Endodermal cell (in vitro differentiated cells): ENCODE measurements at regions not wholly inside any gene's neighbourhood (a gene's known extent, or its start where the extent isn't known, plus 50 kb on each side); places are given as distances from the start of the nearest gene placed in this dataset.

Experiments used
- DNase-seq: peaks from one replicate; pipeline ENCODE4 v3.0.0-alpha.2; 2017
- H3K27ac ChIP-seq: 2 replicates; pipeline ENCODE4 v1.5.1; 2013; ENCODE audit warnings: mild to moderate bottlenecking, low read depth, low read length, moderate library complexity
- H3K27me3 ChIP-seq: 2 replicates; pipeline ENCODE4 v1.6.1; 2013; ENCODE audit warnings: mild to moderate bottlenecking, low read length, moderate library complexity; ENCODE audit not compliant: insufficient read depth, control insufficient read depth, poor library complexity, severe bottlenecking
- H3K36me3 ChIP-seq: 2 replicates; pipeline ENCODE4 v1.7.0; 2013; ENCODE audit warnings: mild to moderate bottlenecking, low read length, moderate library complexity; ENCODE audit not compliant: control insufficient read depth, insufficient read depth
- H3K4me1 ChIP-seq: one replicate; pipeline ENCODE4 v1.7.0; 2013; ENCODE audit warnings: low read length; ENCODE audit not compliant: control insufficient read depth, insufficient read depth
- H3K4me3 ChIP-seq: 2 replicates; pipeline ENCODE4 v1.5.1; 2013; ENCODE audit warnings: mild to moderate bottlenecking, low read length, moderate library complexity
- H3K9ac ChIP-seq: 2 replicates; pipeline ENCODE4 v1.6.1; 2013; ENCODE audit warnings: mild to moderate bottlenecking, low read length, moderate library complexity; ENCODE audit not compliant: poor library complexity, severe bottlenecking; ENCODE audit errors: extremely low read depth
- H3K9me3 ChIP-seq: 2 replicates; pipeline ENCODE4 v1.6.1; 2013; ENCODE audit warnings: mild to moderate bottlenecking, low read length, moderate library complexity; ENCODE audit not compliant: control insufficient read depth
- H3K27ac Mint-ChIP-seq: 2 replicates; pipeline ENCODE4 v1.8.0; 2020; ENCODE audit warnings: mixed read lengths
- H3K27me3 Mint-ChIP-seq: 2 replicates; pipeline ENCODE4 v1.8.0; 2021; ENCODE audit warnings: mild to moderate bottlenecking, mixed read lengths; ENCODE audit not compliant: insufficient read depth
- H3K36me3 Mint-ChIP-seq: 2 replicates; pipeline ENCODE4 v1.8.0; 2020; ENCODE audit warnings: low read depth, mixed read lengths
- H3K4me1 Mint-ChIP-seq: 2 replicates; pipeline ENCODE4 v1.8.0; 2020; ENCODE audit warnings: mixed read lengths
- H3K4me3 Mint-ChIP-seq: 2 replicates; pipeline ENCODE4 v1.8.0; 2020; ENCODE audit warnings: mild to moderate bottlenecking, moderate library complexity, mixed read lengths
- H3K9me3 Mint-ChIP-seq: 2 replicates; pipeline ENCODE4 v1.8.0; 2020; ENCODE audit warnings: mild to moderate bottlenecking, mixed read lengths
- CTCF ChIP-seq: fragments of 200-600 bp; sonication (generic); conservative IDR thresholded peaks from 2 replicates; pipeline ENCODE4 v1.5.0; 2021; ENCODE audit warnings: antibody characterized with exemption, mild to moderate bottlenecking
- WGBS, 2 experiments: methylation state at CpG; one replicate each; pipeline versions ENCODE4 v1.1.5 to v1.1.7; 2013; ENCODE audit warnings: missing lambda C conversion rate in 2 of 2, mixed read lengths in 1 of 2; ENCODE audit not compliant: insufficient coverage in 1 of 2, insufficient read length in 1 of 2; 5-methylcytosine and 5-hydroxymethylcytosine counted together

- H3K4me1 ChIP-seq = peaks cover 10% of the 10 kb centered on the region
- H3K27me3 ChIP-seq = no peaks in the 10 kb centered on the region
- no peak overlapping the region for H3K27ac ChIP-seq
- H3K36me3 ChIP-seq = no peaks in the 10 kb centered on the region
- H3K4me3 ChIP-seq = no peak overlapping the region
- peak; percentile 59 for DNase-seq
- 88 to 96% methylated on average over 5 to 14 of the region's 14 CpGs for WGBS, 2 experiments
- peaks cover 7% of the 10 kb centered on the region for H3K4me1 Mint-ChIP-seq
- H3K4me3 Mint-ChIP-seq = no peak overlapping the region
- no peaks in the 10 kb centered on the region for H3K36me3 Mint-ChIP-seq
- no peaks in the 10 kb centered on the region for H3K9me3 ChIP-seq
- H3K9ac ChIP-seq = no peak overlapping the region
- no peaks in the 10 kb centered on the region for H3K27me3 Mint-ChIP-seq
- H3K9me3 Mint-ChIP-seq = no peaks in the 10 kb centered on the region
- H3K27ac Mint-ChIP-seq = peak overlapping the region; percentile 70
- TF ChIP-seq CTCF = no peak
Measured at GRCh38 chr5:39598661-39599248, 174.0 kb upstream of the DAB2 start.

GRCh38 chr5:39588179-39588578 lies 163.4 kb upstream of the DAB2 start:
- no peak for DNase-seq
- no peaks in the 10 kb centered on the region for H3K9me3 Mint-ChIP-seq
- no peaks in the 10 kb centered on the region for H3K4me1 Mint-ChIP-seq
- no peak overlapping the region for H3K27ac ChIP-seq
- no peaks in the 10 kb centered on the region for H3K27me3 Mint-ChIP-seq
- H3K36me3 Mint-ChIP-seq = no peaks in the 10 kb centered on the region
- no peaks in the 10 kb centered on the region for H3K36me3 ChIP-seq
- no peak overlapping the region for H3K27ac Mint-ChIP-seq
- H3K9me3 ChIP-seq = no peaks in the 10 kb centered on the region
- H3K27me3 ChIP-seq = no peaks in the 10 kb centered on the region
- H3K4me3 Mint-ChIP-seq = no peak overlapping the region
- no peak for TF ChIP-seq CTCF
- no peak overlapping the region for H3K4me3 ChIP-seq
- 92 to 96% methylated on average over 2 of the region's 2 CpGs for WGBS, 2 experiments
- H3K4me1 ChIP-seq = no peaks in the 10 kb centered on the region
- no peak overlapping the region for H3K9ac ChIP-seq

GRCh38 chr5:39587675-39588074 lies 162.9 kb upstream of the DAB2 start:
- Mint-ChIP-seq H3K4me3 (no peak overlapping the region), H3K4me1 (no peaks in the 10 kb centered on the region), H3K9me3 (no peaks in the 10 kb centered on the region), H3K36me3 (no peaks in the 10 kb centered on the region), H3K27me3 (no peaks in the 10 kb centered on the region), H3K27ac (no peak overlapping the region)
- Histone ChIP-seq H3K9ac (no peak overlapping the region), H3K27me3 (no peaks in the 10 kb centered on the region), H3K4me1 (no peaks in the 10 kb centered on the region), H3K4me3 (no peak overlapping the region), H3K36me3 (no peaks in the 10 kb centered on the region), H3K27ac (no peak overlapping the region), H3K9me3 (no peaks in the 10 kb centered on the region)
- DNase-seq = no peak
- 97% methylated on average over 2 of the region's 2 CpGs; no CpG with 5 or more reads in 1 of the 2 experiments for WGBS, 2 experiments
- no peak for TF ChIP-seq CTCF
